H1 (cell line): ENCODE measurements at regions not wholly inside any gene's neighbourhood (a gene's known extent, or its start where the extent isn't known, plus 50 kb on each side); places are given as distances from the start of the nearest gene placed in this dataset.

Experiments used
- BCL11A ChIP-seq, 2 experiments: IDR thresholded peaks; one replicate each; pipeline ENCODE4 v1.6.1; 2011; ENCODE audit warnings: low read depth in 2 of 2, low read length in 2 of 2, mild to moderate bottlenecking in 2 of 2
- HDAC2 ChIP-seq, 2 experiments: fragments of 300-600 bp in 1 of 2; sonication (generic) in 1 of 2; IDR thresholded peaks; 2 replicates each; pipeline ENCODE4 v1.6.1; 2011 to 2012; ENCODE audit warnings: low read depth in 2 of 2, low read length in 2 of 2, mild to moderate bottlenecking in 2 of 2, moderate library complexity in 2 of 2, borderline replicate concordance in 1 of 2, inconsistent platforms in 1 of 2
- POLR2AphosphoS5 ChIP-seq: IDR thresholded peaks from 2 replicates; pipeline ENCODE4 v1.6.1; 2011; ENCODE audit warnings: low read depth, low read length
- SIN3A ChIP-seq, 2 experiments: IDR thresholded peaks in 1 of 2; conservative IDR thresholded peaks in 1 of 2; 2 replicates each; pipeline ENCODE4 v1.6.1; 2011 to 2012; ENCODE audit warnings: low read length in 2 of 2, improper control_type of control experiment in 1 of 2, low read depth in 1 of 2, mild to moderate bottlenecking in 1 of 2
- TF ChIP-seq, protein P1 (sequence below), 3 experiments: IDR thresholded peaks; 1 replicate in 2 of 3; 2 replicates in 1 of 3; pipeline versions ENCODE4 v1.5.1 to v1.6.1; 2011; ENCODE audit warnings: low read length in 3 of 3, mild to moderate bottlenecking in 3 of 3, inconsistent platforms in 2 of 3, low read depth in 1 of 3, moderate library complexity in 1 of 3; ENCODE audit not compliant: insufficient read depth in 1 of 3; ENCODE audit errors: control extremely low read depth in 1 of 3
- TF ChIP-seq, protein P2 (sequence below): fragments of 300-600 bp; sonication (generic); IDR thresholded peaks from 2 replicates; pipeline ENCODE4 v1.7.1; 2012; ENCODE audit warnings: low read length, moderate library complexity, mild to moderate bottlenecking, inconsistent platforms; ENCODE audit not compliant: insufficient replicate concordance
- TF ChIP-seq, protein P3 (sequence below): IDR thresholded peaks from 2 replicates; pipeline ENCODE4 v1.6.1; 2011; ENCODE audit warnings: low read length, improper control_type of control experiment

DNA sequence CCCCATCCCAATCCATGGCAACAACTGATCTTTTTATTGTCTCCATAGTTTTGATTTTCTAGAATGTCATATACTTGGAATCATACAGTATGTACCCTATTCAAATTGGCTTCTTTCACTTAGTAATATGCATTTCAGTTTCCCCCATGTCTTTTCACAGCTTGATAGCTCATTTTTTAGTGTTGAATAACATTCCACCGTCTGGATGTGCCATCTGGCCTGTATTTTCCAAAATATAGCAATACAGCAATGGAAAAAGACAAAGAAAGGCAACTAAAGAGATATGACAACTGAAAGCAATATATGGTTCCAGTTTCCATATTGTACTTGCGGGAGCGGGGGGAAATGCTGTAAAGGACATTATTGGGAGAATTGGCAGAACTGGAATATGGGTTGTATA lies 166.4 kb upstream of the NT5E start:
- no peak for TF ChIP-seq POLR2AphosphoS5
- TF ChIP-seq, protein P1, sequence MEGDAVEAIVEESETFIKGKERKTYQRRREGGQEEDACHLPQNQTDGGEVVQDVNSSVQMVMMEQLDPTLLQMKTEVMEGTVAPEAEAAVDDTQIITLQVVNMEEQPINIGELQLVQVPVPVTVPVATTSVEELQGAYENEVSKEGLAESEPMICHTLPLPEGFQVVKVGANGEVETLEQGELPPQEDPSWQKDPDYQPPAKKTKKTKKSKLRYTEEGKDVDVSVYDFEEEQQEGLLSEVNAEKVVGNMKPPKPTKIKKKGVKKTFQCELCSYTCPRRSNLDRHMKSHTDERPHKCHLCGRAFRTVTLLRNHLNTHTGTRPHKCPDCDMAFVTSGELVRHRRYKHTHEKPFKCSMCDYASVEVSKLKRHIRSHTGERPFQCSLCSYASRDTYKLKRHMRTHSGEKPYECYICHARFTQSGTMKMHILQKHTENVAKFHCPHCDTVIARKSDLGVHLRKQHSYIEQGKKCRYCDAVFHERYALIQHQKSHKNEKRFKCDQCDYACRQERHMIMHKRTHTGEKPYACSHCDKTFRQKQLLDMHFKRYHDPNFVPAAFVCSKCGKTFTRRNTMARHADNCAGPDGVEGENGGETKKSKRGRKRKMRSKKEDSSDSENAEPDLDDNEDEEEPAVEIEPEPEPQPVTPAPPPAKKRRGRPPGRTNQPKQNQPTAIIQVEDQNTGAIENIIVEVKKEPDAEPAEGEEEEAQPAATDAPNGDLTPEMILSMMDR (IDR thresholded peaks at IDR 0.05; ENCODE audit: control extremely low read depth in 1 of 3, insufficient read depth in 1 of 3, low read depth in 1 of 3, low read length in 3 of 3): no peak
- no peak for TF ChIP-seq BCL11A (IDR thresholded peaks at IDR 0.05; ENCODE audit: low read depth in 2 of 2, low read length in 2 of 2)
- TF ChIP-seq HDAC2 (IDR thresholded peaks at IDR 0.05; ENCODE audit: borderline replicate concordance in 1 of 2, low read depth in 2 of 2, low read length in 2 of 2): no peak
- TF ChIP-seq, protein P2, sequence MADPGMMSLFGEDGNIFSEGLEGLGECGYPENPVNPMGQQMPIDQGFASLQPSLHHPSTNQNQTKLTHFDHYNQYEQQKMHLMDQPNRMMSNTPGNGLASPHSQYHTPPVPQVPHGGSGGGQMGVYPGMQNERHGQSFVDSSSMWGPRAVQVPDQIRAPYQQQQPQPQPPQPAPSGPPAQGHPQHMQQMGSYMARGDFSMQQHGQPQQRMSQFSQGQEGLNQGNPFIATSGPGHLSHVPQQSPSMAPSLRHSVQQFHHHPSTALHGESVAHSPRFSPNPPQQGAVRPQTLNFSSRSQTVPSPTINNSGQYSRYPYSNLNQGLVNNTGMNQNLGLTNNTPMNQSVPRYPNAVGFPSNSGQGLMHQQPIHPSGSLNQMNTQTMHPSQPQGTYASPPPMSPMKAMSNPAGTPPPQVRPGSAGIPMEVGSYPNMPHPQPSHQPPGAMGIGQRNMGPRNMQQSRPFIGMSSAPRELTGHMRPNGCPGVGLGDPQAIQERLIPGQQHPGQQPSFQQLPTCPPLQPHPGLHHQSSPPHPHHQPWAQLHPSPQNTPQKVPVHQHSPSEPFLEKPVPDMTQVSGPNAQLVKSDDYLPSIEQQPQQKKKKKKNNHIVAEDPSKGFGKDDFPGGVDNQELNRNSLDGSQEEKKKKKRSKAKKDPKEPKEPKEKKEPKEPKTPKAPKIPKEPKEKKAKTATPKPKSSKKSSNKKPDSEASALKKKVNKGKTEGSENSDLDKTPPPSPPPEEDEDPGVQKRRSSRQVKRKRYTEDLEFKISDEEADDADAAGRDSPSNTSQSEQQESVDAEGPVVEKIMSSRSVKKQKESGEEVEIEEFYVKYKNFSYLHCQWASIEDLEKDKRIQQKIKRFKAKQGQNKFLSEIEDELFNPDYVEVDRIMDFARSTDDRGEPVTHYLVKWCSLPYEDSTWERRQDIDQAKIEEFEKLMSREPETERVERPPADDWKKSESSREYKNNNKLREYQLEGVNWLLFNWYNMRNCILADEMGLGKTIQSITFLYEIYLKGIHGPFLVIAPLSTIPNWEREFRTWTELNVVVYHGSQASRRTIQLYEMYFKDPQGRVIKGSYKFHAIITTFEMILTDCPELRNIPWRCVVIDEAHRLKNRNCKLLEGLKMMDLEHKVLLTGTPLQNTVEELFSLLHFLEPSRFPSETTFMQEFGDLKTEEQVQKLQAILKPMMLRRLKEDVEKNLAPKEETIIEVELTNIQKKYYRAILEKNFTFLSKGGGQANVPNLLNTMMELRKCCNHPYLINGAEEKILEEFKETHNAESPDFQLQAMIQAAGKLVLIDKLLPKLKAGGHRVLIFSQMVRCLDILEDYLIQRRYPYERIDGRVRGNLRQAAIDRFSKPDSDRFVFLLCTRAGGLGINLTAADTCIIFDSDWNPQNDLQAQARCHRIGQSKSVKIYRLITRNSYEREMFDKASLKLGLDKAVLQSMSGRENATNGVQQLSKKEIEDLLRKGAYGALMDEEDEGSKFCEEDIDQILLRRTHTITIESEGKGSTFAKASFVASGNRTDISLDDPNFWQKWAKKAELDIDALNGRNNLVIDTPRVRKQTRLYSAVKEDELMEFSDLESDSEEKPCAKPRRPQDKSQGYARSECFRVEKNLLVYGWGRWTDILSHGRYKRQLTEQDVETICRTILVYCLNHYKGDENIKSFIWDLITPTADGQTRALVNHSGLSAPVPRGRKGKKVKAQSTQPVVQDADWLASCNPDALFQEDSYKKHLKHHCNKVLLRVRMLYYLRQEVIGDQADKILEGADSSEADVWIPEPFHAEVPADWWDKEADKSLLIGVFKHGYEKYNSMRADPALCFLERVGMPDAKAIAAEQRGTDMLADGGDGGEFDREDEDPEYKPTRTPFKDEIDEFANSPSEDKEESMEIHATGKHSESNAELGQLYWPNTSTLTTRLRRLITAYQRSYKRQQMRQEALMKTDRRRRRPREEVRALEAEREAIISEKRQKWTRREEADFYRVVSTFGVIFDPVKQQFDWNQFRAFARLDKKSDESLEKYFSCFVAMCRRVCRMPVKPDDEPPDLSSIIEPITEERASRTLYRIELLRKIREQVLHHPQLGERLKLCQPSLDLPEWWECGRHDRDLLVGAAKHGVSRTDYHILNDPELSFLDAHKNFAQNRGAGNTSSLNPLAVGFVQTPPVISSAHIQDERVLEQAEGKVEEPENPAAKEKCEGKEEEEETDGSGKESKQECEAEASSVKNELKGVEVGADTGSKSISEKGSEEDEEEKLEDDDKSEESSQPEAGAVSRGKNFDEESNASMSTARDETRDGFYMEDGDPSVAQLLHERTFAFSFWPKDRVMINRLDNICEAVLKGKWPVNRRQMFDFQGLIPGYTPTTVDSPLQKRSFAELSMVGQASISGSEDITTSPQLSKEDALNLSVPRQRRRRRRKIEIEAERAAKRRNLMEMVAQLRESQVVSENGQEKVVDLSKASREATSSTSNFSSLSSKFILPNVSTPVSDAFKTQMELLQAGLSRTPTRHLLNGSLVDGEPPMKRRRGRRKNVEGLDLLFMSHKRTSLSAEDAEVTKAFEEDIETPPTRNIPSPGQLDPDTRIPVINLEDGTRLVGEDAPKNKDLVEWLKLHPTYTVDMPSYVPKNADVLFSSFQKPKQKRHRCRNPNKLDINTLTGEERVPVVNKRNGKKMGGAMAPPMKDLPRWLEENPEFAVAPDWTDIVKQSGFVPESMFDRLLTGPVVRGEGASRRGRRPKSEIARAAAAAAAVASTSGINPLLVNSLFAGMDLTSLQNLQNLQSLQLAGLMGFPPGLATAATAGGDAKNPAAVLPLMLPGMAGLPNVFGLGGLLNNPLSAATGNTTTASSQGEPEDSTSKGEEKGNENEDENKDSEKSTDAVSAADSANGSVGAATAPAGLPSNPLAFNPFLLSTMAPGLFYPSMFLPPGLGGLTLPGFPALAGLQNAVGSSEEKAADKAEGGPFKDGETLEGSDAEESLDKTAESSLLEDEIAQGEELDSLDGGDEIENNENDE: no peak
- TF ChIP-seq, protein P3, sequence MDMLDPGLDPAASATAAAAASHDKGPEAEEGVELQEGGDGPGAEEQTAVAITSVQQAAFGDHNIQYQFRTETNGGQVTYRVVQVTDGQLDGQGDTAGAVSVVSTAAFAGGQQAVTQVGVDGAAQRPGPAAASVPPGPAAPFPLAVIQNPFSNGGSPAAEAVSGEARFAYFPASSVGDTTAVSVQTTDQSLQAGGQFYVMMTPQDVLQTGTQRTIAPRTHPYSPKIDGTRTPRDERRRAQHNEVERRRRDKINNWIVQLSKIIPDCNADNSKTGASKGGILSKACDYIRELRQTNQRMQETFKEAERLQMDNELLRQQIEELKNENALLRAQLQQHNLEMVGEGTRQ: no peak
- TF ChIP-seq SIN3A (conservative IDR thresholded peaks at IDR 0.05 in 1 of 2, IDR thresholded peaks at IDR 0.05 in 1 of 2; ENCODE audit: low read depth in 1 of 2, low read length in 2 of 2): no peak
